WTC11 (cell line): ENCODE measurements at regions not wholly inside any gene's neighbourhood (a gene's known extent, or its start where the extent isn't known, plus 50 kb on each side); places are given as distances from the start of the nearest gene placed in this dataset.

Experiments used
- ATAC-seq: fragments of 200-7000 bp; cut with Tn5 transposase; 2 replicates; pipeline ENCODE4 v1.10.0; 2021; ENCODE audit warnings: mild to moderate bottlenecking, moderate library complexity
- CTCF ChIA-PET: fragments of 300-600 bp; sonication (Branson Sonifier 250); formaldehyde crosslinking; loops from one replicate; lab custom pipeline; 2021; ENCODE audit warnings: antibody characterized with exemption; lab: Charles Lee
- POLR2A ChIA-PET: fragments of 350-600 bp; sonication (Branson Sonifier 250); formaldehyde crosslinking; loops from one replicate; lab custom pipeline; 2021; ENCODE audit warnings: antibody characterized with exemption; lab: Charles Lee
- DNase-seq: peaks from one replicate; pipeline ENCODE4 v3.0.0; 2021; ENCODE audit warnings: low spot score
- H3K27ac Mint-ChIP-seq: 2 replicates; pipeline ENCODE4 v1.8.0; 2021; ENCODE audit warnings: mixed read lengths
- H3K27me3 Mint-ChIP-seq: 2 replicates; pipeline ENCODE4 v1.8.0; 2021; ENCODE audit warnings: low read depth, mild to moderate bottlenecking, moderate library complexity, mixed read lengths
- H3K36me3 Mint-ChIP-seq: 2 replicates; pipeline ENCODE4 v1.8.0; 2021; ENCODE audit warnings: mixed read lengths
- H3K4me1 Mint-ChIP-seq: 2 replicates; pipeline ENCODE4 v1.8.0; 2022; ENCODE audit warnings: mixed read lengths
- H3K4me3 Mint-ChIP-seq: 2 replicates; pipeline ENCODE4 v1.8.0; 2021; ENCODE audit warnings: mild to moderate bottlenecking, moderate library complexity, mixed read lengths
- H3K9me3 Mint-ChIP-seq: 2 replicates; pipeline ENCODE4 v1.8.0; 2021; ENCODE audit warnings: mixed read lengths
- AFF4 ChIP-seq: sonication (generic); formaldehyde crosslinking; IDR thresholded peaks from 2 replicates; pipeline ENCODE4 v1.8.1; 2023; ENCODE audit warnings: mild to moderate bottlenecking, missing genetic modification reagents, borderline replicate concordance
- ATF2 ChIP-seq: sonication (generic); formaldehyde crosslinking; IDR thresholded peaks from 2 replicates; pipeline ENCODE4 v1.8.1; 2022; ENCODE audit warnings: low read depth, missing genetic modification reagents, borderline replicate concordance
- ATF6 ChIP-seq: sonication (generic); formaldehyde crosslinking; IDR thresholded peaks from 2 replicates; pipeline ENCODE4 v1.8.1; 2023; ENCODE audit warnings: mild to moderate bottlenecking, missing genetic modification reagents
- CBFB ChIP-seq: sonication (generic); formaldehyde crosslinking; IDR thresholded peaks from 2 replicates; pipeline ENCODE4 v1.8.1; 2022; ENCODE audit warnings: mild to moderate bottlenecking, low read depth, missing genetic modification reagents
- CTCF ChIP-seq: fragments of 200-600 bp; IDR thresholded peaks from 2 replicates; pipeline ENCODE4 v1.8.0; 2022; ENCODE audit warnings: antibody characterized with exemption
- E2F4 ChIP-seq: sonication (generic); formaldehyde crosslinking; IDR thresholded peaks from 2 replicates; pipeline ENCODE4 v1.8.1; 2022; ENCODE audit warnings: low read depth, mild to moderate bottlenecking, moderate library complexity, missing genetic modification reagents, borderline replicate concordance
- GTF2I ChIP-seq: fragments of 250-450 bp; sonication (Bioruptor Pico); conservative IDR thresholded peaks from 2 replicates; pipeline ENCODE4 v1.4.0; 2021; ENCODE audit warnings: mild to moderate bottlenecking
- IRF2 ChIP-seq: sonication (generic); formaldehyde crosslinking; IDR thresholded peaks from 2 replicates; pipeline ENCODE4 v1.8.0; 2022; ENCODE audit warnings: low read depth, missing genetic modification reagents, borderline replicate concordance
- JUN ChIP-seq: sonication (generic); formaldehyde crosslinking; IDR thresholded peaks from 2 replicates; pipeline ENCODE4 v1.8.0; 2023; ENCODE audit warnings: mild to moderate bottlenecking, missing genetic modification reagents
- MXD4 ChIP-seq: fragments of 250-450 bp; sonication (Bioruptor Pico); IDR thresholded peaks from 2 replicates; pipeline ENCODE4 v1.8.0; 2021; ENCODE audit warnings: mild to moderate bottlenecking, moderate library complexity, borderline replicate concordance
- NR1H2 ChIP-seq: sonication (generic); formaldehyde crosslinking; IDR thresholded peaks from 2 replicates; pipeline ENCODE4 v1.9.0; 2021; ENCODE audit warnings: mild to moderate bottlenecking, moderate library complexity, missing genetic modification reagents
- PREB ChIP-seq: sonication (generic); formaldehyde crosslinking; IDR thresholded peaks from 2 replicates; pipeline ENCODE4 v1.8.1; 2022; ENCODE audit warnings: mild to moderate bottlenecking, missing genetic modification reagents, moderate library complexity, borderline replicate concordance
- TEAD4 ChIP-seq: sonication (generic); formaldehyde crosslinking; IDR thresholded peaks from 2 replicates; pipeline ENCODE4 v1.8.0; 2022; ENCODE audit warnings: mild to moderate bottlenecking, missing genetic modification reagents
- ZNF138 ChIP-seq: sonication (generic); formaldehyde crosslinking; conservative IDR thresholded peaks from 2 replicates; pipeline ENCODE4 v1.8.1; 2022; ENCODE audit warnings: mild to moderate bottlenecking, moderate library complexity, missing genetic modification reagents
- ZNF425 ChIP-seq: fragments of 250-450 bp; sonication (Bioruptor Pico); conservative IDR thresholded peaks from 2 replicates; pipeline ENCODE4 v1.9.0; 2021; ENCODE audit warnings: mild to moderate bottlenecking
- ZNF671 ChIP-seq: fragments of 250-450 bp; sonication (Bioruptor Pico); IDR thresholded peaks from 2 replicates; pipeline ENCODE4 v1.8.0; 2021; ENCODE audit warnings: mild to moderate bottlenecking
- ZSCAN18 ChIP-seq: fragments of 250-450 bp; sonication (Bioruptor Pico); IDR thresholded peaks from 2 replicates; pipeline ENCODE4 v2.1.2; 2022; ENCODE audit warnings: mild to moderate bottlenecking, moderate library complexity

- TF ChIP-seq E2F4 (no peak), TEAD4 (CRISPR knock-in tag) (no peak), NR1H2 (CRISPR knock-in tag) (no peak), AFF4 (no peak), IRF2 (CRISPR knock-in tag) (no peak), ZNF425 (CRISPR knock-in tag) (no peak), MXD4 (CRISPR knock-in tag) (no peak), ZNF671 (CRISPR knock-in tag) (no peak), CTCF (no peak)
- TF ChIP-seq, all 79 proteins: peak for 0
These were observed 128.8 kb downstream of the TTC32 start (continued) for GRCh38 chr2:19772981-19773380.

- ChIA-PET POLR2A (interaction anchor here (0.5 kb wide), 1 partner anchor 242 kb away, joined by 3 read pairs; no protein-coding TSS in a partner anchor), CTCF (no interaction called here)
- DNase-seq: no peak
- no peak overlapping the region for H3K4me3 Mint-ChIP-seq
- no peak for ATAC-seq
- H3K27me3 Mint-ChIP-seq: no peaks in the 10 kb centered on the region
- no peaks in the 10 kb centered on the region for H3K36me3 Mint-ChIP-seq
- peaks cover 20% of the 10 kb centered on the region for H3K4me1 Mint-ChIP-seq
- TF ChIP-seq GTF2I (CRISPR knock-in tag): no peak
- TF ChIP-seq ATF6 (CRISPR knock-in tag): no peak
- TF ChIP-seq PREB (CRISPR knock-in tag): no peak
- no peak for TF ChIP-seq ZNF671 (CRISPR knock-in tag)
- TF ChIP-seq ATF2 (CRISPR knock-in tag): no peak
- no peak for TF ChIP-seq CBFB (CRISPR knock-in tag)
- no peak for TF ChIP-seq ZSCAN18 (CRISPR knock-in tag)
- TF ChIP-seq JUN (CRISPR knock-in tag): no peak
- TF ChIP-seq ZNF138 (CRISPR knock-in tag): no peak
- H3K27ac Mint-ChIP-seq: no peak overlapping the region
- H3K9me3 Mint-ChIP-seq: 0 out of 2 replicates have a peak, but pooled peaks cover 3% of the 10 kb centered on the region
These were observed 132.3 kb downstream of the TTC32 start for GRCh38 chr2:19769513-19769912.
